IPS-18a (cell line): ENCODE measurements at regions not wholly inside any gene's neighbourhood (a gene's known extent, or its start where the extent isn't known, plus 50 kb on each side); places are given as distances from the start of the nearest gene placed in this dataset.
"Not testable (repeated sequence)": the region's sequence is repeated elsewhere in the genome, so short reads cannot be mapped to it uniquely, and the experiment has no call there.

Source experiments
- H3K27ac ChIP-seq: one replicate; pipeline ENCODE4 v1.5.1; 2013; ENCODE audit warnings: low read length
- H3K27me3 ChIP-seq: one replicate; pipeline ENCODE4 v1.6.1; 2013; ENCODE audit warnings: mild to moderate bottlenecking, low read length; ENCODE audit not compliant: control insufficient read depth, insufficient read depth
- H3K36me3 ChIP-seq: one replicate; pipeline ENCODE4 v1.6.1; 2013; ENCODE audit warnings: low read depth, low read length; ENCODE audit not compliant: control insufficient read depth
- H3K4me1 ChIP-seq: one replicate; pipeline ENCODE4 v1.6.1; 2013; ENCODE audit warnings: low read depth, low read length; ENCODE audit not compliant: control insufficient read depth
- H3K4me3 ChIP-seq: one replicate; pipeline ENCODE4 v1.5.1; 2013; ENCODE audit warnings: low read length
- H3K9ac ChIP-seq: one replicate; pipeline ENCODE4 v1.6.1; 2013; ENCODE audit warnings: mild to moderate bottlenecking, low read length, moderate library complexity
- H3K9me3 ChIP-seq: one replicate; pipeline ENCODE4 v1.6.1; 2013; ENCODE audit warnings: low read depth, low read length; ENCODE audit not compliant: control insufficient read depth

- Histone ChIP-seq H3K9me3 (no peaks in the 10 kb centered on the region), H3K36me3 (no peaks in the 10 kb centered on the region), H3K4me1 (no peaks in the 10 kb centered on the region), H3K9ac (no peak overlapping the region), H3K4me3 (no peak overlapping the region), H3K27ac (no peak overlapping the region), H3K27me3 (no peaks in the 10 kb centered on the region)
Measured at GRCh38 chr1:9442986-9443385, 96.3 kb upstream of the SLC25A33 start.

- Histone ChIP-seq H3K4me3 (no peak overlapping the region), H3K27ac (no peak overlapping the region), H3K27me3 (no peaks in the 10 kb centered on the region), H3K9me3 (no peaks in the 10 kb centered on the region), H3K36me3 (no peaks in the 10 kb centered on the region), H3K4me1 (peaks cover 7% of the 10 kb centered on the region), H3K9ac (no peak overlapping the region)
Measured at GRCh38 chr1:9443913-9444445, 95.3 kb upstream of the SLC25A33 start.

GRCh38 chr1:9444532-9444931, 94.7 kb upstream of the SLC25A33 start:
- H3K27me3 ChIP-seq: no peaks in the 10 kb centered on the region
- no peak overlapping the region for H3K9ac ChIP-seq
- H3K36me3 ChIP-seq: no peaks in the 10 kb centered on the region
- H3K9me3 ChIP-seq: no peaks in the 10 kb centered on the region
- peaks cover 8% of the 10 kb centered on the region for H3K4me1 ChIP-seq
- H3K4me3 ChIP-seq: no peak overlapping the region
- no peak overlapping the region for H3K27ac ChIP-seq

GRCh38 chr1:9445081-9445480, 94.2 kb upstream of the SLC25A33 start:
- H3K9me3 ChIP-seq, H3K4me3 ChIP-seq, H3K27ac ChIP-seq, H3K36me3 ChIP-seq, H3K4me1 ChIP-seq, H3K9ac ChIP-seq, H3K27me3 ChIP-seq: not testable (repeated sequence)

- no peak overlapping the region for H3K27ac ChIP-seq
Measured at GRCh38 chr1:9447215-9447960, 91.9 kb upstream of the SLC25A33 start.

GRCh38 chr1:9448132-9449109, 90.8 kb upstream of the SLC25A33 start:
- no peaks in the 10 kb centered on the region for H3K36me3 ChIP-seq
- H3K9me3 ChIP-seq: no peaks in the 10 kb centered on the region
- no peak overlapping the region for H3K27ac ChIP-seq
- no peaks in the 10 kb centered on the region for H3K27me3 ChIP-seq
- H3K4me1 ChIP-seq: peaks cover 8% of the 10 kb centered on the region
- H3K9ac ChIP-seq: no peak overlapping the region
- no peak overlapping the region for H3K4me3 ChIP-seq

More at GRCh38 chr1:9447215-9447960, 91.9 kb upstream of the SLC25A33 start:
- Histone ChIP-seq H3K9me3 (no peaks in the 10 kb centered on the region), H3K27me3 (no peaks in the 10 kb centered on the region), H3K4me1 (peaks cover 8% of the 10 kb centered on the region), H3K9ac (no peak overlapping the region), H3K36me3 (no peaks in the 10 kb centered on the region), H3K4me3 (no peak overlapping the region)

- no peak overlapping the region for H3K4me3 ChIP-seq
- H3K4me1 ChIP-seq: peaks cover 8% of the 10 kb centered on the region
- H3K27ac ChIP-seq: no peak overlapping the region
- H3K27me3 ChIP-seq: no peaks in the 10 kb centered on the region
- H3K9ac ChIP-seq: no peak overlapping the region
- no peaks in the 10 kb centered on the region for H3K9me3 ChIP-seq
- no peaks in the 10 kb centered on the region for H3K36me3 ChIP-seq
Measured at GRCh38 chr1:9449110-9449627, 90.1 kb upstream of the SLC25A33 start.

- no peaks in the 10 kb centered on the region for H3K9me3 ChIP-seq
- no peaks in the 10 kb centered on the region for H3K36me3 ChIP-seq
- no peaks in the 10 kb centered on the region for H3K27me3 ChIP-seq
- no peak overlapping the region for H3K4me3 ChIP-seq
- H3K9ac ChIP-seq: no peak overlapping the region
- no peak overlapping the region for H3K27ac ChIP-seq
- peaks cover 8% of the 10 kb centered on the region for H3K4me1 ChIP-seq
Measured at GRCh38 chr1:9449976-9450696, 89.1 kb upstream of the SLC25A33 start.

GRCh38 chr1:9451081-9451480, 88.2 kb upstream of the SLC25A33 start:
- H3K36me3 ChIP-seq: no peaks in the 10 kb centered on the region
- H3K9ac ChIP-seq: no peak overlapping the region
- peaks cover 8% of the 10 kb centered on the region for H3K4me1 ChIP-seq
- no peak overlapping the region for H3K4me3 ChIP-seq
- H3K27ac ChIP-seq: no peak overlapping the region
- H3K27me3 ChIP-seq: no peaks in the 10 kb centered on the region
- H3K9me3 ChIP-seq: no peaks in the 10 kb centered on the region

GRCh38 chr1:9452516-9453140, 86.6 kb upstream of the SLC25A33 start:
- Histone ChIP-seq H3K4me1 (peaks cover 8% of the 10 kb centered on the region), H3K27me3 (no peaks in the 10 kb centered on the region), H3K27ac (no peak overlapping the region), H3K9me3 (no peaks in the 10 kb centered on the region), H3K4me3 (no peak overlapping the region), H3K36me3 (no peaks in the 10 kb centered on the region), H3K9ac (no peak overlapping the region)
